ENCODE measurements at regions not wholly inside any gene's neighbourhood (a gene's known extent, or its start where the extent isn't known, plus 50 kb on each side); places are given as distances from the start of the nearest gene placed in this dataset.

- TF ChIP-seq POLR2A (IDR thresholded peaks at IDR 0.05) (no peak), CTCF (IDR thresholded peaks at IDR 0.05) (no peak), EP300 (IDR thresholded peaks at IDR 0.05) (no peak)
Observed at GRCh38 chr20:6616421-6616820, 151.1 kb upstream of the BMP2 start.
